ENCODE measurements at regions not wholly inside any gene's neighbourhood (a gene's known extent, or its start where the extent isn't known, plus 50 kb on each side); places are given as distances from the start of the nearest gene placed in this dataset.

GRCh38 chrX:7647831-7648230 is 195.1 kb upstream of the VCX start:
- 51 to 55% (median 54%) methylated on average over 3 of the region's 3 CpGs for WGBS, 4 donors
- DNase-seq (no peak), ATAC-seq (no peak)
- H3K9me3 ChIP-seq: peaks cover 0 to 12% (median 0%) of the 10 kb centered on the region in 12 donors
- intact Hi-C loops (cut with DNase I): no loop called here
- no peak overlapping the region for H3K27ac ChIP-seq
- TF ChIP-seq CTCF (IDR thresholded peaks at IDR 0.05): no peak
- TF ChIP-seq POLR2A (IDR thresholded peaks at IDR 0.05): no peak
- H3K36me3 ChIP-seq: no peaks in the 10 kb centered on the region
- H3K4me3 ChIP-seq: no peak overlapping the region
- H3K4me1 ChIP-seq: no peaks in the 10 kb centered on the region
- no peaks in the 10 kb centered on the region for H3K27me3 ChIP-seq

- WGBS, 4 donors: 87 to 92% (median 92%) methylated on average over 2 of the region's 2 CpGs
- DNase-seq (no peak), ATAC-seq (no peak)
- intact Hi-C loops (cut with DNase I): no loop called here
- Histone ChIP-seq H3K9me3 (no peaks in the 10 kb centered on the region), H3K4me1 (no peaks in the 10 kb centered on the region), H3K4me3 (no peak overlapping the region), H3K27me3 (no peaks in the 10 kb centered on the region), H3K36me3 (no peaks in the 10 kb centered on the region), H3K27ac (no peak overlapping the region)
- TF ChIP-seq POLR2A (IDR thresholded peaks at IDR 0.05) (no peak), CTCF (IDR thresholded peaks at IDR 0.05) (no peak)
Measured at GRCh38 chrX:7641141-7641540, 201.8 kb upstream of the VCX start.

DNA sequence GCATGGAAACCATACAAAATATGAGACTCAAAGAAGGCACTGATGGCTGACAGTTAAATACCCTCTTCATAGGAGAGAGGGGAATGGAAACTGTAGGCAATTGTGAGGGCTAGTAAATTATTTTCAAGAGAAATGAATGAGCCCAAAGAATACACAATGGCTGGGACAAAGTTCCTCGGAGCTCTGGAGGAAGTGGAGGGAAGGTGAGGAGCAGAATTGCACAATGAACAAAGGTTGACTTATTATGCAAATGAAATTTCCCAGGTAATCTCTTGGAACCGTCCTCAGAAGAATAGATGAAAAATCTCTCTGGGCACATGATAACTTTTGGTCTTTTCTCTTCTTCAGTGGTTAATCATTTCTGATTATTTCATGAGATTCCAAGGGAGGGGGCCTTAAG is 202.6 kb upstream of the VCX start:
- H3K9me3 ChIP-seq: no peaks in the 10 kb centered on the region
- no peak overlapping the region for H3K27ac ChIP-seq
- TF ChIP-seq POLR2A (IDR thresholded peaks at IDR 0.05) (no peak), CTCF (IDR thresholded peaks at IDR 0.05) (no peak)
- no peaks in the 10 kb centered on the region for H3K27me3 ChIP-seq
- no peaks in the 10 kb centered on the region for H3K36me3 ChIP-seq
- 64 to 80% (median 71%) methylated on average over 2 of the region's 2 CpGs for WGBS, 4 donors
- ATAC-seq (no peak), DNase-seq (no peak)
- H3K4me3 ChIP-seq: no peak overlapping the region
- no peaks in the 10 kb centered on the region for H3K4me1 ChIP-seq
- intact Hi-C loops (cut with DNase I): no loop called here

GRCh38 chrX:7638078-7638710 is 204.8 kb upstream of the VCX start:
- Histone ChIP-seq H3K27ac (no peak overlapping the region), H3K9me3 (peaks cover 0 to 4% (median 0%) of the 10 kb centered on the region in 12 donors), H3K4me1 (no peaks in the 10 kb centered on the region), H3K36me3 (no peaks in the 10 kb centered on the region), H3K27me3 (no peaks in the 10 kb centered on the region), H3K4me3 (no peak overlapping the region)
- intact Hi-C loops (cut with DNase I): no loop called here
- ATAC-seq (no peak), DNase-seq (no peak)
- 84 to 89% (median 86%) methylated on average over 7 of the region's 7 CpGs for WGBS, 4 donors
- TF ChIP-seq CTCF (IDR thresholded peaks at IDR 0.05) (no peak), POLR2A (IDR thresholded peaks at IDR 0.05) (no peak)
